ENCODE measurements at regions not wholly inside any gene's neighbourhood (a gene's known extent, or its start where the extent isn't known, plus 50 kb on each side); places are given as distances from the start of the nearest gene placed in this dataset.

DNA sequence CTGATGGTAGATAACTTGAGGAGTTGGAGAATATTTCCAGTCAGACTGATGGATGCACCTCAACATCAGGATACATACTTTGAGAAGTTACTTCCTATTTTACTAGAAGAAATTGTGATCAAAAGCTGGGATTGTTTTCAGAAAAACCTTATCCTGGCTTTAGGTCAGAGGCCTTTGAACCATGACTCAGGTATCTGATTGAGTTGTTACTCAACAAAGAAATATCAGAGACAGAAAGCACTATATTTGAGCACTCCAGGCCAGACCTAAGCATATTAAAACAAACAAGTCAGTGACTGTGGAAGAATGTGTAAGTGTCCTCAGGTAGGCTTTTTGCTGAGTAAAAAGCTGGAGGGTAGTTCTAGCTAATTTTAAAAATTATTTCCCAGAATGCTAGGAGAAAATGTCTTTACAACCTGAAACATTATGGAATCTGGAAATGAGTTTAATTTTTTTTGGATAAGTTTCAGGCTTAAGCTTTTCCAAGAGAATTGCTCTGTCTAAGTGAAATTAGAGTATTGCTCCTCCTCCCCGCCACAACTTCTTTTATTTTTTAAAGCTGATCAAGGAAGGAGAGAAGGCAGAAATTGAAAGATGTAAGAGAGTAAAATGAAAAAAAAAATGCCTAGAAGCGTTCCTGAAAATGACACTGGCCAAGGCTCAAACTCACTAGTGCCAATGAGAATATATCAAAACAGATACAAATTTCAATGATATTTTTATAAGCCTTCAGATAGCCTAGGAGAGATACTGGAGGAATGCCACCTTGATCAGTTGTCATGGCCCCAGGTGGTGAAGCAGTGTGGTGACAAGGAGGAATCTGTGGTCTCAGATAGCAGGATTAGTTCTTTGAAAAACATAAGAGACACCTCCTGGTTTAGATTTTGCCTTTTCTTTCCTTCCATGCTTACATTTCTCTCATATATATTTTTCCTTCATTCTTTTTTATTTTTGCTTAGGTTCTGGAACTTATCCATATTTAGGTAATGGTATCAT is 790.3 kb downstream of the TMTC2 start:
- no peaks in the 10 kb centered on the region for H3K36me3 ChIP-seq (ENCODE audit: insufficient read depth, low read length)
- H3K9me3 ChIP-seq (ENCODE audit: insufficient read depth, low read depth, low read length), result no peaks in the 10 kb centered on the region
- H3K27ac ChIP-seq (ENCODE audit: low read depth, low read length), result no peak overlapping the region
- no peak overlapping the region for H3K4me3 ChIP-seq (ENCODE audit: low read length)
- 83% methylated on average over 1 of the region's 2 CpGs for WGBS
- H3K9ac ChIP-seq (ENCODE audit: low read depth, low read length), result no peak overlapping the region
- no peaks in the 10 kb centered on the region for H3K4me1 ChIP-seq (ENCODE audit: insufficient read depth, low read length)
- no peaks in the 10 kb centered on the region for H3K27me3 ChIP-seq (ENCODE audit: insufficient read depth, low read length)

DNA sequence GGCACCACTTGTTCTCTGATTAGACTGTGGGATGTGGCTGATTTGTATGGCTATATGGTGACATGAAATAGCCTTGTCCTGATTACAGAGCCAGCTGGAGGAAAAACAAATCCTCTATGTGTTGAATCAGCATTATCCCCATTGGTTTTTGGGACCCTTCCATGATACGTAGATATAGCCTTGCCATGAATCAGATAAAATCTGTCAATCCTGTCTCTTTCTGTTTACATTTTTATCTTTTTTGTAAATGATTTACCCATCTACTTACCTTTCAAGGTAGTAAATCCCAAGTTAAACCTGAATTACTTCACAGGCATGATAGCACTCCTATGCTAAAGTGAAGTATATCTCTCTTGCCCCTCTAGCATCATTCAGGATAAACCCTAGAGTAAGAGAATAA is 789.3 kb downstream of the TMTC2 start:
- 92% methylated on average over 1 of the region's 1 CpG for WGBS
- no peaks in the 10 kb centered on the region for H3K4me1 ChIP-seq (ENCODE audit: insufficient read depth, low read length)
- no peaks in the 10 kb centered on the region for H3K9me3 ChIP-seq (ENCODE audit: insufficient read depth, low read depth, low read length)
- H3K27ac ChIP-seq (ENCODE audit: low read depth, low read length), result no peak overlapping the region
- no peaks in the 10 kb centered on the region for H3K27me3 ChIP-seq (ENCODE audit: insufficient read depth, low read length)
- no peak overlapping the region for H3K9ac ChIP-seq (ENCODE audit: low read depth, low read length)
- no peaks in the 10 kb centered on the region for H3K36me3 ChIP-seq (ENCODE audit: insufficient read depth, low read length)
- no peak overlapping the region for H3K4me3 ChIP-seq (ENCODE audit: low read length)

DNA sequence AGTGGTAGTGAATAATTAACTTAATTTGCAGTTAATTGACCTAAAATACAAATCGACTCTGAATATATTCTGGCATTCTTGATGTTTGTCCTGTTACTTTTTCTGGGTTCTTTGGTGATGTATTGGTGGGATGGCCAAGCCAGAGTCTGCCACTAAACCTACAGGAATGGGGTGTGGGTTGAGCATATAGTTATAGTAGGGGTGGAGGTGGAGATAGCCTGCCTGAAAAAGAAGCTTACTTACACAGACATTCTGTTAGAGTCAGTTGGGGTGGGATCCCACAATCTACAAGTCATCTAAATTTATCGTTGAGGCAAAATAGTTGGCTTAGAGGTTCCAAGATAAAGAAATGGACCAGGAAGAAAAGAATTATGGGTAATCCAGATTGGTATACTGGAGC is 787.7 kb downstream of the TMTC2 start:
- H3K4me1 ChIP-seq (ENCODE audit: insufficient read depth, low read length), result peaks cover 6% of the 10 kb centered on the region; the same call in 1 of the 2 replicates
- H3K9ac ChIP-seq (ENCODE audit: low read depth, low read length), result no peak overlapping the region
- no peaks in the 10 kb centered on the region for H3K9me3 ChIP-seq (ENCODE audit: insufficient read depth, low read depth, low read length)
- H3K36me3 ChIP-seq (ENCODE audit: insufficient read depth, low read length), result no peaks in the 10 kb centered on the region
- 100% methylated on average over 2 of the region's 2 CpGs for WGBS
- no peak overlapping the region for H3K27ac ChIP-seq (ENCODE audit: low read depth, low read length)
- H3K4me3 ChIP-seq (ENCODE audit: low read length), result no peak overlapping the region
- H3K27me3 ChIP-seq (ENCODE audit: insufficient read depth, low read length), result no peaks in the 10 kb centered on the region

DNA sequence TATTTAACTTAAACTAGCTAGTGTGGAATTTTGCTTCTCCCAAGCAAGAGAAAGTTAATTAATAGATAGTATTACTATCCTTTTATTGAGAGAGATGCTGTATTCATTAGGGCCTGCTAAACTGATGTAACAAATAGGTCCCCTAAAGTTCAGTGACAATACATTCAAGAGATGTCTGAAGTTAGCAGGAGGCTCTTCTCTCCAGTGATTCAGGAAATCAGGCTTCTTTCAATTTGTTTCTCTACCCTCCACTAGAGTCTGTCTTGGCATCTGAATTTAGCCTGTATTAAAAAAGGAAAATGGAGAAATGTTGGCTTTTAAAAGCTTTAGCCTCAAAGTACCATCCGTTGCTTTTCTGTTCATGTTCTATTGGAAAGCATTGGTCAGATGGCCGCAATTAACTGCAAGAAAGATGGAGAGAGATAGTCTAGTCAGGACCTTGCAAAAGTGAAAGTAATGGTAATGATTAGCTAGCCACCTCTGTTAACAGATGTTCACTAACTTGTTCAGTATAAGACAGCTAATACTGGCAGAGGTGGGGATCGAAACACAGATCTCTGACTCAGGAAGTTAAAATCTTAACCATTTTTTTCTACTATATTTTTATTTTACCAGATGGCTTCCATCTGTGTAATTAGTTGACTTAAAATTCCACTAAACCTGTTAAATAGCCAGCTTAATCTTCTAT is 786.8 kb downstream of the TMTC2 start:
- no peak overlapping the region for H3K4me3 ChIP-seq (ENCODE audit: low read length)
- no peak overlapping the region for H3K27ac ChIP-seq (ENCODE audit: low read depth, low read length)
- H3K9ac ChIP-seq (ENCODE audit: low read depth, low read length), result no peak overlapping the region
- H3K36me3 ChIP-seq (ENCODE audit: insufficient read depth, low read length), result no peaks in the 10 kb centered on the region
- peaks cover 6% of the 10 kb centered on the region; the same call in 1 of the 2 replicates for H3K4me1 ChIP-seq (ENCODE audit: insufficient read depth, low read length)
- no peaks in the 10 kb centered on the region for H3K27me3 ChIP-seq (ENCODE audit: insufficient read depth, low read length)
- H3K9me3 ChIP-seq (ENCODE audit: insufficient read depth, low read depth, low read length), result no peaks in the 10 kb centered on the region
- WGBS, result 94% methylated on average over 2 of the region's 3 CpGs

DNA sequence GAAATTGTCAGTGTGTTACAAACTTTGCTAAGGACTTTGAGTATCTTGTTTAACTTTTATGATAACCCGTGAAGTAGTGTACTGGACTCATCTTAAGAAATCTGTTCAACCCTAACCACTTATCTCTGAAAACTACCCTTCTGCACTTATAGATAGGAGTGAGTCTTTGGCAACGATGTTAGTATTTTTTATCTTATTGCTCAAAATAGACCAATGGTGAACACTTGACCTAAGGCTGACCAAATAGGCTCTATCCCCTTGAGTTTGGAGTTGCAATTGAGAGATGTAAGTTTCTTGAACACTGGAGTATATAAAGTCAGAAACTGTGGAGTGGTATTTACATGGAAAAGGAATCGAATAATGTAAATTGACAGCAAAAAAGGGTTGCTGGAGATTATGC is 786.1 kb downstream of the TMTC2 start:
- 88% methylated on average over 3 of the region's 3 CpGs for WGBS
- Histone ChIP-seq H3K27me3 (ENCODE audit: insufficient read depth, low read length) (no peaks in the 10 kb centered on the region), H3K9me3 (ENCODE audit: insufficient read depth, low read depth, low read length) (no peaks in the 10 kb centered on the region), H3K36me3 (ENCODE audit: insufficient read depth, low read length) (no peaks in the 10 kb centered on the region), H3K9ac (ENCODE audit: low read depth, low read length) (no peak overlapping the region), H3K4me3 (ENCODE audit: low read length) (no peak overlapping the region), H3K4me1 (ENCODE audit: insufficient read depth, low read length) (peaks cover 6% of the 10 kb centered on the region; the same call in 1 of the 2 replicates), H3K27ac (ENCODE audit: low read depth, low read length) (no peak overlapping the region)

DNA sequence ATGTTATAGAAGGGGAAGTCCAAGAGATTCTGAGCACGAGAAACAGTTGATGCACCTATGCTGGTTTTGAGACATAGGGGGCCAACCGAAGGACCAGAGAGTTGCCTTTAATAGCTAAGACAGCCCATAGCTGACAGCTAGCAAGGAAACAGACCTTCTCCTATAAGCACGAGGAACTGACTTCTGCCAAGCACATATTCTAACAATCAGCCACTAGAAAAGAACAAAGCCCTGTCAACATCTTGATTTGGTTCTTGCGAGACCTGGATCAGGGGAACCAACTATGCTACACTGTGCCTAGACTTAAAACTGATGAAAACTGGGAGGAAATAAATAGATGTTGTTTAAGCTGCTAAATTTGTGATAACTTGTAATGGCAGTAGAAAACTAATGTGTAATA is 785.6 kb downstream of the TMTC2 start:
- no peak overlapping the region for H3K4me3 ChIP-seq (ENCODE audit: low read length)
- no peaks in the 10 kb centered on the region for H3K27me3 ChIP-seq (ENCODE audit: insufficient read depth, low read length)
- no peaks in the 10 kb centered on the region for H3K36me3 ChIP-seq (ENCODE audit: insufficient read depth, low read length)
- H3K9ac ChIP-seq (ENCODE audit: low read depth, low read length), result no peak overlapping the region
- 93% methylated on average over 4 of the region's 4 CpGs for WGBS
- no peaks in the 10 kb centered on the region for H3K9me3 ChIP-seq (ENCODE audit: insufficient read depth, low read depth, low read length)
- no peak overlapping the region for H3K27ac ChIP-seq (ENCODE audit: low read depth, low read length)
- peaks cover 6% of the 10 kb centered on the region; the same call in 1 of the 2 replicates for H3K4me1 ChIP-seq (ENCODE audit: insufficient read depth, low read length)

DNA sequence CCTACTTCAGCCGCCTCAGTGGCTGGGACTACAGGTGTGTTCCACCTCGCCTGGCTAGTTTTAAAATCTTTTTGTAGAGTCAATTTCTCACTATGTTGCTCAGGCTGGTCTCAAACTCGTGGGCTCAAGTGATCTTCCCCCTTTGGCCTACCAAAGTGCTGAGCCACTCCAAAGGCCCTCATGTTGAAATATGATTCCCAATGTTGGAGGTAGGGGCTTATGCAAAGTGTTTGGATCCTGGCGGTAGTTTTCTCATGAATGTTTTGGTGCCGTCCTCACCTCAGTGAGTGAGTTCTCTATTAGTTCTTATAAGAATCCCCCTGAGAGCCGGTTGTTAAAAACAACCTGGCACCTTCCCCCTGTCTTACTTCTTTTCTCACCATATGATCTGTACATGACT is 784.6 kb downstream of the TMTC2 start:
- 68% methylated on average over 5 of the region's 6 CpGs for WGBS
- no peak overlapping the region for H3K27ac ChIP-seq (ENCODE audit: low read depth, low read length)
- peaks cover 6% of the 10 kb centered on the region; the same call in 1 of the 2 replicates for H3K4me1 ChIP-seq (ENCODE audit: insufficient read depth, low read length)
- H3K9me3 ChIP-seq (ENCODE audit: insufficient read depth, low read depth, low read length), result no peaks in the 10 kb centered on the region
- H3K4me3 ChIP-seq (ENCODE audit: low read length), result no peak overlapping the region
- H3K27me3 ChIP-seq (ENCODE audit: insufficient read depth, low read length), result no peaks in the 10 kb centered on the region
- no peaks in the 10 kb centered on the region for H3K36me3 ChIP-seq (ENCODE audit: insufficient read depth, low read length)
- no peak overlapping the region for H3K9ac ChIP-seq (ENCODE audit: low read depth, low read length)

DNA sequence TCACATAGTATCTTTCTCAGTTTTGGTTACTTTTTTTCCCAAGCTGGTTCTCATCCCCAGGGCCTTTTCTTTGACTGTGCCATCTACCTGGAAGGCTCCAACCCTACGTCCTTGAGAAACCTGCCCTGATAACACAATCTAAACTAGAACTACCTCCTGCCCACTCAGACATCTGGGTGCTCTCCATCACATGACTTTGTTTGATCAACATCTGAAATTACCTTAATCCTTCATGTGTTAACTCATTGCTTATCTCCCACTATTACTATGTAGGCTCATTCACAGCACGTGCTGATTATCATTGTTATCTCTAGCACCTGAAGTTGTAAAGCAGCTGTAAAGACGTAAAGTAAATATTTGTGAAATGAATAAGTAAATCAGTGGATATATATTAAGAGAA is 784.0 kb downstream of the TMTC2 start:
- Histone ChIP-seq H3K9ac (ENCODE audit: low read depth, low read length) (no peak overlapping the region), H3K4me3 (ENCODE audit: low read length) (no peak overlapping the region), H3K9me3 (ENCODE audit: insufficient read depth, low read depth, low read length) (no peaks in the 10 kb centered on the region), H3K4me1 (ENCODE audit: insufficient read depth, low read length) (peaks cover 6% of the 10 kb centered on the region; the same call in 1 of the 2 replicates), H3K27ac (ENCODE audit: low read depth, low read length) (no peak overlapping the region), H3K27me3 (ENCODE audit: insufficient read depth, low read length) (no peaks in the 10 kb centered on the region), H3K36me3 (ENCODE audit: insufficient read depth, low read length) (no peaks in the 10 kb centered on the region)
- WGBS, result 81% methylated on average over 2 of the region's 3 CpGs

DNA sequence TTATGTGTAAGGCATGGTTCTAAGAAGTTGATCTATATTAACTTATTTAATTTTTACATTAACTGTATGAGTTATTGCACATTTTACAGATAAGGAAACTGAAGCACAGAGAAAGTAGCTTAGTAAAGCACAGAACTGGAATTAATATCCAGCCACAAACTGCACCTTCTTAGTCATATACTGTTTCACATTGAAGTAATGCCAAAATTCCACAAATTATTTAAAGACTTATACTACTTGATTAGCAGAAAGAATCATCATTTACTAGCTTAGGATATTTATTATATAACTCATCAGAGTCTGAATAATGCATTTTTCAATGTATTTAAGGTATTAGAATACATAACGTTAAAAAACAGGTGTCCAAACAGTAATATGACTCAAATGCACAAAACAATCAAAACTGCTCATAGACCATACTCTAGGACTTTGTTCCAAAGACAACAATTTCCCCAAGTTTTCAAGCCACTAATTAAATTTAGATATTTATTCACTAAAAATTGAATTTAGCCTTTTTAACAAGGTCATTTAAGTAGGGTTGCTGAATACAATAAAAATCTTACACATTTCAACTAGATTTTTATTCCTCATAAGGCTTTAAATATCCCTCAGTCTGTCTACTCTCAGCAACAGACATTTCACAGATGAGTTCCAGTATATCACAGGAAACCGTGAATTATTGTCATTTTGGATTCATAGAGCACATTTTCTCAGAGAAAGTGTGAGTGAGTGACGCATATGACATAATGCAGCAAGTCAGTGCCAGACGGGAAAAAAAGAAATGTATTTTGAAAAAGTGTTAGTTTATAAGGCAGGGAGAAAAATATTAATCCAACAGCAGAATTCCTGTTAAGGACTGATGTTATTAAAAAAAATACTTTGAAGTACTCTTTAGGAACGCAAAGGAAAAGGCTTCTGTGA is 782.5 kb downstream of the TMTC2 start:
- Histone ChIP-seq H3K27ac (ENCODE audit: low read depth, low read length) (no peak overlapping the region), H3K27me3 (ENCODE audit: insufficient read depth, low read length) (no peaks in the 10 kb centered on the region), H3K36me3 (ENCODE audit: insufficient read depth, low read length) (no peaks in the 10 kb centered on the region), H3K4me3 (ENCODE audit: low read length) (no peak overlapping the region), H3K9ac (ENCODE audit: low read depth, low read length) (no peak overlapping the region), H3K9me3 (ENCODE audit: insufficient read depth, low read depth, low read length) (no peaks in the 10 kb centered on the region), H3K4me1 (ENCODE audit: insufficient read depth, low read length) (peaks cover 14% of the 10 kb centered on the region)
- 93% methylated on average over 5 of the region's 5 CpGs for WGBS

DNA sequence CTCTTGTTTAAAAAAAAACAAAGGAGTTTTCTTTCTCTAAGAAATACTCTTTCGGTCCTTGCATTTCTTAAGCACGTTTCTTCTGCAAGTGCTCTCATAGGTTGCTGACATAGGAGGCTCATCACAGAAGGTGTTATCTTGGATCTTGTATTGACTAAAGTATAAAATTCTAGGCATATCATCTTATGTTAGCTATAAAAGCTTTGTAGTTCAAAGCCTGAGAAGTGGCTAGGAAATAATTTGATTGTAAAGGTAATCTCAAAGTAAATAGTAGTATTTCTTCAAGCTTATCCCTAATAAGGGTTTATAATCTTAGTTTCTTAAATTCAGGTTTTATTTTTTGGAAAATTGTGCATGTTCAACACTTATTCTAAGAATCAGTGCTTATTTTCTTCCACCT is 778.9 kb downstream of the TMTC2 start:
- no peak overlapping the region for H3K9ac ChIP-seq (ENCODE audit: low read depth, low read length)
- no peak overlapping the region for H3K27ac ChIP-seq (ENCODE audit: low read depth, low read length)
- H3K36me3 ChIP-seq (ENCODE audit: insufficient read depth, low read length), result no peaks in the 10 kb centered on the region
- no peaks in the 10 kb centered on the region for H3K27me3 ChIP-seq (ENCODE audit: insufficient read depth, low read length)
- WGBS, result 76% methylated on average over 2 of the region's 2 CpGs
- no peak overlapping the region for H3K4me3 ChIP-seq (ENCODE audit: low read length)
- peaks cover 14% of the 10 kb centered on the region for H3K4me1 ChIP-seq (ENCODE audit: insufficient read depth, low read length)
- H3K9me3 ChIP-seq (ENCODE audit: insufficient read depth, low read depth, low read length), result no peaks in the 10 kb centered on the region

All from HUES64 (cell line).